SK-N-SH (cell line): ENCODE measurements at regions not wholly inside any gene's neighbourhood (a gene's known extent, or its start where the extent isn't known, plus 50 kb on each side); places are given as distances from the start of the nearest gene placed in this dataset.

Experiments
- CTCF ChIA-PET: fragments of 300-600, 350-600 bp; formaldehyde crosslinking; extraction: SDS; loops from one replicate; lab custom pipeline; 2021; lab: Yijun Ruan, JAX
- POLR2A ChIA-PET: fragments of 350-600 bp; sonication (Branson Sonifier 250); formaldehyde crosslinking; extraction: SDS; loops from one replicate; lab custom pipeline; 2020; ENCODE audit warnings: antibody characterized with exemption, inconsistent platforms; lab: Yijun Ruan, JAX
- DNase-seq: peaks from one replicate; pipeline ENCODE4 v3.0.0; 2012
- H2AFZ ChIP-seq: fragments of 200-600 bp; sonication (generic); 2 replicates; pipeline ENCODE4 v1.8.1; 2016; ENCODE audit warnings: antibody characterized with exemption, mild to moderate bottlenecking, low read depth
- H3F3A ChIP-seq: fragments of 200-600 bp; sonication (generic); replicated peaks from 2 replicates; pipeline ENCODE3; 2016; ENCODE audit warnings: antibody characterized with exemption, mild to moderate bottlenecking; ENCODE audit not compliant: insufficient read depth
- H3K27ac ChIP-seq, 2 experiments: fragments of 200-500 bp in 1 of 2; fragments of 200-600 bp in 1 of 2; sonication (Bioruptor generic) in 1 of 2; sonication (generic), shearing (Covaris generic) in 1 of 2; 2 replicates each; pipeline versions ENCODE4 v1.5.1 to v1.6.1; 2014 to 2016; ENCODE audit warnings: low read depth in 2 of 2, inconsistent platforms in 1 of 2, low read length in 1 of 2, mild to moderate bottlenecking in 1 of 2, mixed read lengths in 1 of 2
- H3K27me3 ChIP-seq: fragments of 200-600 bp; sonication (generic), shearing (Covaris generic); 2 replicates; pipeline ENCODE4 v1.6.1; 2016; ENCODE audit warnings: mixed run types; ENCODE audit not compliant: insufficient read depth
- H3K36me3 ChIP-seq, 2 experiments: fragments of 200-500 bp in 1 of 2; fragments of 200-600 bp in 1 of 2; sonication (Bioruptor generic) in 1 of 2; sonication (generic) in 1 of 2; replicated peaks in 1 of 2; 2 replicates each; pipeline versions ENCODE3 to v1.5.1; 2014 to 2016; ENCODE audit warnings: low read length in 1 of 2, mild to moderate bottlenecking in 1 of 2; ENCODE audit not compliant: insufficient read depth in 2 of 2, control insufficient read depth in 1 of 2
- H3K4me1 ChIP-seq, 2 experiments: fragments of 200-500 bp in 1 of 2; fragments of 200-600 bp in 1 of 2; sonication (Bioruptor generic) in 1 of 2; sonication (generic), shearing (Covaris generic) in 1 of 2; 2 replicates each; pipeline versions ENCODE4 v1.5.1 to v1.6.1; 2014 to 2016; ENCODE audit warnings: low read depth in 1 of 2, low read length in 1 of 2, mixed run types in 1 of 2; ENCODE audit not compliant: insufficient read depth in 2 of 2, control insufficient read depth in 1 of 2
- H3K4me2 ChIP-seq: fragments of 200-600 bp; sonication (generic), shearing (Covaris generic); 2 replicates; pipeline ENCODE4 v1.6.1; 2017; ENCODE audit warnings: mixed run types
- H3K4me3 ChIP-seq, 2 experiments: fragments of 200-500 bp in 1 of 2; fragments of 200-600 bp in 1 of 2; sonication (Bioruptor generic) in 1 of 2; sonication (generic), shearing (Covaris generic) in 1 of 2; 2 replicates each; pipeline versions ENCODE4 v1.5.1 to v1.8.1; 2014 to 2016; ENCODE audit warnings: low read depth in 2 of 2, inconsistent platforms in 1 of 2, low read length in 1 of 2, mild to moderate bottlenecking in 1 of 2, mixed read lengths in 1 of 2, moderate library complexity in 1 of 2
- H3K79me2 ChIP-seq: fragments of 200-600 bp; sonication (generic); 2 replicates; pipeline ENCODE4 v1.8.1; 2017; ENCODE audit warnings: mild to moderate bottlenecking; ENCODE audit not compliant: insufficient read depth
- H3K9ac ChIP-seq: fragments of 200-600 bp; sonication (generic); 2 replicates; pipeline ENCODE4 v1.6.1; 2017; ENCODE audit warnings: mixed run types
- H3K9me2 ChIP-seq: fragments of 200-600 bp; sonication (generic); 2 replicates; pipeline ENCODE4 v1.6.1; 2017; ENCODE audit warnings: mixed run types
- H3K9me3 ChIP-seq: fragments of 200-600 bp; sonication (generic); 2 replicates; pipeline ENCODE4 v1.6.1; 2017; ENCODE audit warnings: mixed run types, mild to moderate bottlenecking, moderate library complexity
- H4K20me1 ChIP-seq: fragments of 200-600 bp; sonication (generic); 2 replicates; pipeline ENCODE4 v1.6.1; 2017; ENCODE audit warnings: mild to moderate bottlenecking, mixed run types; ENCODE audit not compliant: insufficient read depth
- CHD2 ChIP-seq: fragments of 150-350 bp; IDR thresholded peaks from 2 replicates; pipeline ENCODE4 v1.6.1; 2018; ENCODE audit warnings: low read length; ENCODE audit not compliant: partially characterized antibody
- ELF1 ChIP-seq: IDR thresholded peaks from 2 replicates; pipeline ENCODE4 v1.4.0; 2012
- EP300 ChIP-seq, 2 experiments: IDR thresholded peaks; 2 replicates each; pipeline versions ENCODE4 v1.4.0 to v1.6.1; 2012; ENCODE audit warnings: borderline replicate concordance in 1 of 2, low read depth in 1 of 2, low read length in 1 of 2
- EZH2phosphoT487 ChIP-seq: fragments of 200-600 bp; sonication (generic); IDR thresholded peaks from 2 replicates; pipeline ENCODE4 v1.6.1; 2017; ENCODE audit warnings: low read depth, mixed run types, mild to moderate bottlenecking, antibody characterized with exemption, moderate library complexity, borderline replicate concordance
- FOXJ3 ChIP-seq: sonication (generic); formaldehyde crosslinking; IDR thresholded peaks from 2 replicates; pipeline ENCODE4 v1.5.1; 2020; ENCODE audit warnings: mild to moderate bottlenecking, missing genetic modification reagents
- FOXM1 ChIP-seq: IDR thresholded peaks from 2 replicates; pipeline ENCODE4 v1.4.0; 2012; ENCODE audit warnings: low read depth, mild to moderate bottlenecking
- GABPA ChIP-seq: IDR thresholded peaks from 2 replicates; pipeline ENCODE4 v1.4.0; 2012; ENCODE audit warnings: low read depth, mild to moderate bottlenecking
- GATA2 ChIP-seq: sonication (generic); formaldehyde crosslinking; IDR thresholded peaks from 2 replicates; pipeline ENCODE4 v1.5.0; 2020; ENCODE audit warnings: mild to moderate bottlenecking, missing genetic modification reagents
- JUND ChIP-seq: IDR thresholded peaks from 2 replicates; pipeline ENCODE4 v1.4.0; 2012
- MEF2A ChIP-seq: IDR thresholded peaks from 2 replicates; pipeline ENCODE4 v1.4.0; 2012; ENCODE audit warnings: low read depth, borderline replicate concordance
- NFIC ChIP-seq: IDR thresholded peaks from 2 replicates; pipeline ENCODE4 v1.4.0; 2012; ENCODE audit warnings: borderline replicate concordance
- NRF1 ChIP-seq: IDR thresholded peaks from 2 replicates; pipeline ENCODE4 v1.6.1; 2012; ENCODE audit warnings: low read depth, mild to moderate bottlenecking, low read length
- PBX3 ChIP-seq: IDR thresholded peaks from 2 replicates; pipeline ENCODE4; 2012
- POLR2AphosphoS5 ChIP-seq: IDR thresholded peaks from 2 replicates; pipeline ENCODE4 v1.6.1; 2012; ENCODE audit warnings: low read depth, low read length
- RXRA ChIP-seq: IDR thresholded peaks from 2 replicates; pipeline ENCODE4 v1.4.0; 2012; ENCODE audit warnings: low read depth, mild to moderate bottlenecking, borderline replicate concordance
- SIN3A ChIP-seq: IDR thresholded peaks from 2 replicates; pipeline ENCODE4 v1.6.1; 2012; ENCODE audit warnings: low read depth, mild to moderate bottlenecking, low read length, moderate library complexity, borderline replicate concordance
- SMC3 ChIP-seq: IDR thresholded peaks from 2 replicates; pipeline ENCODE4 v1.6.1; 2012; ENCODE audit warnings: low read depth, low read length, improper control_type of control experiment
- TAF1 ChIP-seq: IDR thresholded peaks from 2 replicates; pipeline ENCODE4 v1.6.1; 2012; ENCODE audit warnings: low read depth, mild to moderate bottlenecking, low read length, moderate library complexity, borderline replicate concordance
- USF2 ChIP-seq: fragments of 150-350 bp; IDR thresholded peaks from 2 replicates; pipeline ENCODE4 v1.6.1; 2017; ENCODE audit warnings: antibody characterized with exemption, low read length, low read depth, borderline replicate concordance
- YY1 ChIP-seq: IDR thresholded peaks from 2 replicates; pipeline ENCODE4 v1.4.0; 2012; ENCODE audit warnings: low read depth, mild to moderate bottlenecking
- WGBS: methylation state at CpG from one replicate; pipeline ENCODE4 v1.1.6; 2017; ENCODE audit warnings: low lambda C conversion rate; 5-methylcytosine and 5-hydroxymethylcytosine counted together
- TF ChIP-seq, protein P1 (sequence below): IDR thresholded peaks from 2 replicates; pipeline ENCODE4 v1.4.0; 2012; ENCODE audit warnings: low read depth
- TF ChIP-seq, protein P2 (sequence below): fragments of 150-350 bp; IDR thresholded peaks from 2 replicates; pipeline ENCODE4 v1.6.1; 2016; ENCODE audit warnings: mild to moderate bottlenecking, low read depth, low read length

DNA sequence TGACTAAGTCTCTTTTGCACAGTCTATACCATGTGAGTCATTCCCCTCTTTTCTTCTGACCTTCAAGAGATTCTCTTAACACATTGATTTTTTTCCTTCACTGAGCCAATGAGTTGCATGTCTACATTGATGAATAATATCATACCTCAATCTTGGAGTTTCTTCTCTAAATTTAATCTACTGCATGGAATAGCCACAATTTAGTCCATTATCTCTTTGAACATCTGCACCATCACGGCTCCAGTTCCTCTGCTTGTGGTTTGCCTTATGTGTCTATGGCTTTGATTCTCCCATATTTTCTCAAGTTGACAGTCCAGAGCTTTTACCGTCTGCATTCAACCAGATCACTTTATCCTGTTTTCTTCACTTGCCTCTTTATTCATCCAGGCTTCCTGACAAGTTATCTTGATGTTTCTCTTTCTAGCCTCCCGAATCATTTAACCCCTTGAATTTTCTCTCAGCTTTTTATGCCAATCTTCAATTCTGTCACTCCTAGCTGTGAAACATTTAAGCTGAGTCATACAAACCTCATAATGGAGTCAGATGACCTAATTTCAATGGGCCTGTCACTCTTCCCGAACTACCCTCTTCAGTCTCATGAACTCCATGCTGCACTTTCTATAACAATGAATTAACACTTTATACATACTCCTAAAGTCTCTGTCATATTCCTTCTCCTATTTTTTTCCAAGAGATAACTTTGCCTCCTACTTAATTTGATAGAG is 222.3 kb downstream of the CPE start:
- Histone ChIP-seq H3F3A (no peaks in the 10 kb centered on the region), H3K4me2 (no peak overlapping the region), H3K4me1 (no peaks in the 10 kb centered on the region; a peak in 1 of 4 replicates), H2AFZ (no peak overlapping the region), H3K79me2 (no peaks in the 10 kb centered on the region), H3K27me3 (no peaks in the 10 kb centered on the region; the same call in 1 of the 2 replicates), H3K27ac (no peak overlapping the region), H3K36me3 (no peaks in the 10 kb centered on the region), H3K4me3 (no peak overlapping the region), H3K9me2 (no peaks in the 10 kb centered on the region), H3K9ac (no peak overlapping the region), H3K9me3 (no peaks in the 10 kb centered on the region), H4K20me1 (no peaks in the 10 kb centered on the region)
- POLR2A ChIA-PET = no interaction called here
- no peak for DNase-seq
- 2% methylated on average over 4 of the region's 4 CpGs for WGBS
- TF ChIP-seq RXRA (no peak), NRF1 (no peak), GATA2 (CRISPR knock-in tag) (no peak), FOXM1 (no peak), JUND (no peak)
- TF ChIP-seq, protein P1, sequence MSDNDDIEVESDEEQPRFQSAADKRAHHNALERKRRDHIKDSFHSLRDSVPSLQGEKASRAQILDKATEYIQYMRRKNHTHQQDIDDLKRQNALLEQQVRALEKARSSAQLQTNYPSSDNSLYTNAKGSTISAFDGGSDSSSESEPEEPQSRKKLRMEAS = no peak
- CTCF ChIA-PET = no interaction called here

DNA sequence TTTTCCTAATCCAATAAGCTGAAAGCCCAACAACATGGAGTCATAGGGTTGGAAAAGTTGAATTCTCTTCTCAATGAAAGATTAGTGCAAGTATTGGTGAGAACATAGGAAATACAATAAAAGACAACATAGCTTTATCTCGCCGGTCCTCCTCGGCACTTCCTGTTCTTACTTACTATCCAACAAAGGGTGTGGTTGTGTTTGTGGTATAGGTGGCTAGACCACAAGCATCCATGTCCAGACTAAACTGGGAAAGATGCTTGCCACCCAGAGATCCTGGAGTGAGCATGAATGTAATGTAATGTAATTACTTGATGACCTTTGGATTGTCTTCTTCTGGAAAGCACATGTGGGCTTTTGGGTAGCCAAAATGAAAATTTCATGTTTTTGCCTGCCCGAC is 223.8 kb downstream of the CPE start:
- Histone ChIP-seq H3K9me2 (no peaks in the 10 kb centered on the region), H2AFZ (no peak overlapping the region), H3K4me3 (no peak overlapping the region), H3F3A (no peaks in the 10 kb centered on the region), H3K9me3 (no peaks in the 10 kb centered on the region), H3K27me3 (no peaks in the 10 kb centered on the region; the same call in 1 of the 2 replicates), H3K79me2 (no peaks in the 10 kb centered on the region), H3K4me2 (no peak overlapping the region), H3K27ac (no peak overlapping the region), H4K20me1 (no peaks in the 10 kb centered on the region), H3K9ac (no peak overlapping the region), H3K36me3 (no peaks in the 10 kb centered on the region), H3K4me1 (no peaks in the 10 kb centered on the region)
- CTCF ChIA-PET = no interaction called here
- POLR2A ChIA-PET = no interaction called here
- WGBS = 28% methylated on average over 4 of the region's 4 CpGs
- no peak for TF ChIP-seq TAF1
- no peak for TF ChIP-seq MEF2A
- TF ChIP-seq GATA2 (CRISPR knock-in tag) = no peak
- TF ChIP-seq EP300 (IDR thresholded peaks at IDR 0.05; ENCODE audit: borderline replicate concordance in 1 of 2, low read depth in 1 of 2, low read length in 1 of 2) = no peak
- TF ChIP-seq USF2 = no peak
- TF ChIP-seq FOXJ3 = no peak
- TF ChIP-seq ELF1 = no peak
- no peak for TF ChIP-seq CHD2
- no peak for TF ChIP-seq GABPA
- TF ChIP-seq, protein P2, sequence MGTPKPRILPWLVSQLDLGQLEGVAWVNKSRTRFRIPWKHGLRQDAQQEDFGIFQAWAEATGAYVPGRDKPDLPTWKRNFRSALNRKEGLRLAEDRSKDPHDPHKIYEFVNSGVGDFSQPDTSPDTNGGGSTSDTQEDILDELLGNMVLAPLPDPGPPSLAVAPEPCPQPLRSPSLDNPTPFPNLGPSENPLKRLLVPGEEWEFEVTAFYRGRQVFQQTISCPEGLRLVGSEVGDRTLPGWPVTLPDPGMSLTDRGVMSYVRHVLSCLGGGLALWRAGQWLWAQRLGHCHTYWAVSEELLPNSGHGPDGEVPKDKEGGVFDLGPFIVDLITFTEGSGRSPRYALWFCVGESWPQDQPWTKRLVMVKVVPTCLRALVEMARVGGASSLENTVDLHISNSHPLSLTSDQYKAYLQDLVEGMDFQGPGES = no peak
- no peak for TF ChIP-seq SMC3
- TF ChIP-seq NFIC = no peak
- TF ChIP-seq YY1 = no peak
- no peak for TF ChIP-seq POLR2AphosphoS5
- TF ChIP-seq JUND = no peak
- no peak for TF ChIP-seq EZH2phosphoT487
- TF ChIP-seq RXRA = no peak
- TF ChIP-seq FOXM1 = no peak
- TF ChIP-seq SIN3A = no peak
- TF ChIP-seq PBX3 = no peak
- DNase-seq = no peak
